Neural cell (in vitro differentiated cells): ENCODE measurements at regions not wholly inside any gene's neighbourhood (a gene's known extent, or its start where the extent isn't known, plus 50 kb on each side); places are given as distances from the start of the nearest gene placed in this dataset.

ENCODE experiments used
- H2AFZ ChIP-seq: fragments of 200-600, 300-800 bp; sonication (generic), shearing (Covaris generic); 2 replicates; pipeline ENCODE4 v1.6.0; 2014; ENCODE audit warnings: low read depth, mild to moderate bottlenecking, antibody characterized with exemption, low read length, moderate library complexity
- H3F3A ChIP-seq: fragments of 200-600 bp; shearing (Covaris generic); 2 replicates; pipeline ENCODE4 v1.6.1; 2016; ENCODE audit warnings: mild to moderate bottlenecking, moderate library complexity, mixed read lengths, antibody characterized with exemption, low read length; ENCODE audit not compliant: insufficient read depth, poor library complexity, severe bottlenecking
- H3K27ac ChIP-seq: fragments of 200-600, 300-800 bp; sonication (generic), shearing (Covaris generic); 2 replicates; pipeline ENCODE4 v1.5.1; 2014; ENCODE audit warnings: mild to moderate bottlenecking, low read length, moderate library complexity
- H3K27me3 ChIP-seq: fragments of 300-800, 200-600 bp; sonication (generic), shearing (Covaris generic); 2 replicates; pipeline ENCODE4 v1.6.0; 2014; ENCODE audit warnings: mild to moderate bottlenecking, low read depth, low read length, moderate library complexity; ENCODE audit not compliant: insufficient read depth
- H3K36me3 ChIP-seq: fragments of 300-800, 200-600 bp; sonication (generic), shearing (Covaris generic); 2 replicates; pipeline ENCODE4 v1.5.1; 2014; ENCODE audit warnings: mild to moderate bottlenecking, antibody characterized with exemption, low read length, moderate library complexity; ENCODE audit not compliant: insufficient read depth
- H3K4me2 ChIP-seq: fragments of 300-800, 200-600 bp; sonication (generic), shearing (Covaris generic); 2 replicates; pipeline ENCODE4 v1.6.0; 2014; ENCODE audit warnings: mild to moderate bottlenecking, low read length
- H3K4me3 ChIP-seq: fragments of 300-800, 200-600 bp; sonication (generic), shearing (Covaris generic); 2 replicates; pipeline ENCODE4 v1.5.1; 2014; ENCODE audit warnings: mild to moderate bottlenecking, low read length, moderate library complexity
- H3K79me2 ChIP-seq: fragments of 200-600 bp; shearing (Covaris generic); replicated peaks from 2 replicates; pipeline ENCODE4 v1.6.0; 2014; ENCODE audit warnings: mild to moderate bottlenecking, low read length, moderate library complexity; ENCODE audit not compliant: insufficient read depth
- H3K9ac ChIP-seq: fragments of 300-800, 200-600 bp; sonication (generic), shearing (Covaris generic); 2 replicates; pipeline ENCODE4 v1.6.1; 2016; ENCODE audit warnings: mild to moderate bottlenecking, low read length, mixed read lengths
- H3K9me2 ChIP-seq: fragments of 200-600 bp; shearing (Covaris generic); 2 replicates; pipeline ENCODE4 v1.6.1; 2016; ENCODE audit warnings: mild to moderate bottlenecking, low read length, mixed read lengths; ENCODE audit not compliant: insufficient read depth
- H3K9me3 ChIP-seq: fragments of 200-600, 300-800 bp; sonication (generic), shearing (Covaris generic); 2 replicates; pipeline ENCODE4 v1.6.1; 2016; ENCODE audit warnings: mild to moderate bottlenecking, mixed run types, low read length, moderate library complexity, mixed read lengths
- H4K20me1 ChIP-seq: fragments of 200-600 bp; shearing (Covaris generic); 2 replicates; pipeline ENCODE4 v1.6.1; 2016; ENCODE audit warnings: mild to moderate bottlenecking, mixed run types; ENCODE audit not compliant: insufficient read depth
- EP300 ChIP-seq: fragments of 450-650 bp; conservative IDR thresholded peaks from 2 replicates; pipeline ENCODE4 v1.6.1; 2014; ENCODE audit warnings: antibody characterized with exemption, mild to moderate bottlenecking, moderate library complexity; ENCODE audit not compliant: poor library complexity, severe bottlenecking
- EZH2 ChIP-seq: fragments of 200-600, 300-800 bp; shearing (Covaris generic), sonication (generic); IDR thresholded peaks from 2 replicates; pipeline ENCODE4 v1.6.1; 2014; ENCODE audit warnings: antibody characterized with exemption, low read length, borderline replicate concordance, mild to moderate bottlenecking; ENCODE audit not compliant: insufficient read depth, poor library complexity, severe bottlenecking
- MXI1 ChIP-seq: fragments of 450-650 bp; conservative IDR thresholded peaks from 2 replicates; pipeline ENCODE4 v1.6.1; 2014; ENCODE audit warnings: antibody characterized with exemption, mild to moderate bottlenecking; ENCODE audit not compliant: poor library complexity, severe bottlenecking
- POLR2AphosphoS5 ChIP-seq: IDR thresholded peaks from 2 replicates; pipeline ENCODE4 v1.6.1; 2012
- RAD21 ChIP-seq: fragments of 450-650 bp; conservative IDR thresholded peaks from 2 replicates; pipeline ENCODE4 v1.6.1; 2014; ENCODE audit warnings: antibody characterized with exemption, mild to moderate bottlenecking, moderate library complexity
- SMC3 ChIP-seq: fragments of 450-650 bp; conservative IDR thresholded peaks from 2 replicates; pipeline ENCODE4 v1.6.1; 2014; ENCODE audit warnings: antibody characterized with exemption, mild to moderate bottlenecking, moderate library complexity; ENCODE audit not compliant: poor library complexity
- TAF1 ChIP-seq: IDR thresholded peaks from 2 replicates; pipeline ENCODE4 v1.6.1; 2012; ENCODE audit warnings: low read depth
- TF ChIP-seq, protein P1 (sequence below): IDR thresholded peaks from 2 replicates; pipeline ENCODE4 v1.6.1; 2012; ENCODE audit warnings: borderline replicate concordance
- TF ChIP-seq, protein P2 (sequence below): fragments of 450-650 bp; IDR thresholded peaks from 2 replicates; pipeline ENCODE4 v1.5.1; 2014; ENCODE audit warnings: antibody characterized with exemption, mild to moderate bottlenecking, moderate library complexity; ENCODE audit not compliant: poor library complexity, severe bottlenecking

DNA sequence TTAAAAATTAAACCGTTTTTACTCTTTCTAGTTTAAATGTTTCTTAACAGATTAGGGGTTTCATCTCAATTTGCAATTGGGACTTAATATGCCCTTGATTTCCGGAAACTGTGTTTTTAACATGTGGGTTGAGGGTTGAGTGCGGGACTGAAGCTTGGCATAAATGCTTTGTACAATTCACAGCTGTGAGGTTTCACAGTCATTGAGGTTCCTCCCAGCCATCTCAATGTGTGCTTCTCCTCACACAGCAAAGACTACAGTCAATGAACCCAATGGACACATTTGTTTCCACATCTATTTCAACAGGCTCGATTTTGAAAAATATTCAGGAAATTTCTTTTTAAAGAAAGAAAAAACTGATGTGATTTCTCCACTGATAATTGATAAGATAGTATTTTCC is 328.6 kb downstream of the TBC1D4 start:
- H3K79me2 ChIP-seq = no peaks in the 10 kb centered on the region
- TF ChIP-seq RAD21 = no peak
- TF ChIP-seq EP300 = no peak
- TF ChIP-seq SMC3 = no peak
- no peak for TF ChIP-seq EZH2
- no peak for TF ChIP-seq TAF1
- TF ChIP-seq, protein P1, sequence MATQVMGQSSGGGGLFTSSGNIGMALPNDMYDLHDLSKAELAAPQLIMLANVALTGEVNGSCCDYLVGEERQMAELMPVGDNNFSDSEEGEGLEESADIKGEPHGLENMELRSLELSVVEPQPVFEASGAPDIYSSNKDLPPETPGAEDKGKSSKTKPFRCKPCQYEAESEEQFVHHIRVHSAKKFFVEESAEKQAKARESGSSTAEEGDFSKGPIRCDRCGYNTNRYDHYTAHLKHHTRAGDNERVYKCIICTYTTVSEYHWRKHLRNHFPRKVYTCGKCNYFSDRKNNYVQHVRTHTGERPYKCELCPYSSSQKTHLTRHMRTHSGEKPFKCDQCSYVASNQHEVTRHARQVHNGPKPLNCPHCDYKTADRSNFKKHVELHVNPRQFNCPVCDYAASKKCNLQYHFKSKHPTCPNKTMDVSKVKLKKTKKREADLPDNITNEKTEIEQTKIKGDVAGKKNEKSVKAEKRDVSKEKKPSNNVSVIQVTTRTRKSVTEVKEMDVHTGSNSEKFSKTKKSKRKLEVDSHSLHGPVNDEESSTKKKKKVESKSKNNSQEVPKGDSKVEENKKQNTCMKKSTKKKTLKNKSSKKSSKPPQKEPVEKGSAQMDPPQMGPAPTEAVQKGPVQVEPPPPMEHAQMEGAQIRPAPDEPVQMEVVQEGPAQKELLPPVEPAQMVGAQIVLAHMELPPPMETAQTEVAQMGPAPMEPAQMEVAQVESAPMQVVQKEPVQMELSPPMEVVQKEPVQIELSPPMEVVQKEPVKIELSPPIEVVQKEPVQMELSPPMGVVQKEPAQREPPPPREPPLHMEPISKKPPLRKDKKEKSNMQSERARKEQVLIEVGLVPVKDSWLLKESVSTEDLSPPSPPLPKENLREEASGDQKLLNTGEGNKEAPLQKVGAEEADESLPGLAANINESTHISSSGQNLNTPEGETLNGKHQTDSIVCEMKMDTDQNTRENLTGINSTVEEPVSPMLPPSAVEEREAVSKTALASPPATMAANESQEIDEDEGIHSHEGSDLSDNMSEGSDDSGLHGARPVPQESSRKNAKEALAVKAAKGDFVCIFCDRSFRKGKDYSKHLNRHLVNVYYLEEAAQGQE = no peak
- no peak for TF ChIP-seq POLR2AphosphoS5
- H3K4me2 ChIP-seq = no peak overlapping the region
- H3K27me3 ChIP-seq = no peaks in the 10 kb centered on the region
- H3F3A ChIP-seq = no peaks in the 10 kb centered on the region
- H4K20me1 ChIP-seq = no peaks in the 10 kb centered on the region
- no peak overlapping the region for H3K4me3 ChIP-seq
- no peaks in the 10 kb centered on the region for H3K9me2 ChIP-seq
- H3K36me3 ChIP-seq = no peaks in the 10 kb centered on the region
- H3K9me3 ChIP-seq = no peaks in the 10 kb centered on the region
- H2AFZ ChIP-seq = no peak overlapping the region
- no peak overlapping the region for H3K27ac ChIP-seq
- no peak overlapping the region for H3K9ac ChIP-seq

DNA sequence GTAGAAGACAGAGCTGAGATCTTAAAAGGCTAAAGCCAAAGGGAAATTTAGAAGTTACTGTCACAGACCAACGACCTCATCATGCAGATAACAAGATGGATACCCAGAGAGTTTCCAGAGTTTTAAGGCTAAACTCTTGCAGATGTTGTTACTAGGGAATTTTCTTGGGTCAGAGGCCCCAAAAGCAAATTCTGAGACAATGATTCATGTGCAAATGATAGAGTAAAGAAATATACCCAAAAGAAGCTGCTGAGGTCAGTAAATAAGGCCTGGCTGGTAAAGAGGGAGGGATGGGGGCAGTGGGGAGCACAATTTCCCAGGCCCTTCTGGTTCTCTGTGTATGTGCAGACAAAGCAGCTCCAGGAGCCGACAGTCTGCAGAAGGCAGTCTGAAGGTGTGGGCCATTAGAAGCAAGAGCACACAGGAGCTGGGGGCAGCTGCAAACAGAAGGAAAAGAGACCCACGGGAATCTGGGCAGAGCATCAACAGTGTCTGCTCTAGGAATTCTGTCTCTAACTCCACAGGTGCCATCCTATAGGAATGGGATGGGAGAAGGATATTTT is 330.8 kb downstream of the TBC1D4 start:
- H4K20me1 ChIP-seq = no peaks in the 10 kb centered on the region
- no peak overlapping the region for H2AFZ ChIP-seq
- TF ChIP-seq RAD21 (no peak), EP300 (no peak), MXI1 (no peak), EZH2 (no peak), POLR2AphosphoS5 (no peak), SMC3 (no peak), TAF1 (no peak)
- TF ChIP-seq, protein P2, sequence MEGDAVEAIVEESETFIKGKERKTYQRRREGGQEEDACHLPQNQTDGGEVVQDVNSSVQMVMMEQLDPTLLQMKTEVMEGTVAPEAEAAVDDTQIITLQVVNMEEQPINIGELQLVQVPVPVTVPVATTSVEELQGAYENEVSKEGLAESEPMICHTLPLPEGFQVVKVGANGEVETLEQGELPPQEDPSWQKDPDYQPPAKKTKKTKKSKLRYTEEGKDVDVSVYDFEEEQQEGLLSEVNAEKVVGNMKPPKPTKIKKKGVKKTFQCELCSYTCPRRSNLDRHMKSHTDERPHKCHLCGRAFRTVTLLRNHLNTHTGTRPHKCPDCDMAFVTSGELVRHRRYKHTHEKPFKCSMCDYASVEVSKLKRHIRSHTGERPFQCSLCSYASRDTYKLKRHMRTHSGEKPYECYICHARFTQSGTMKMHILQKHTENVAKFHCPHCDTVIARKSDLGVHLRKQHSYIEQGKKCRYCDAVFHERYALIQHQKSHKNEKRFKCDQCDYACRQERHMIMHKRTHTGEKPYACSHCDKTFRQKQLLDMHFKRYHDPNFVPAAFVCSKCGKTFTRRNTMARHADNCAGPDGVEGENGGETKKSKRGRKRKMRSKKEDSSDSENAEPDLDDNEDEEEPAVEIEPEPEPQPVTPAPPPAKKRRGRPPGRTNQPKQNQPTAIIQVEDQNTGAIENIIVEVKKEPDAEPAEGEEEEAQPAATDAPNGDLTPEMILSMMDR = no peak
- TF ChIP-seq, protein P1 = no peak
- no peak overlapping the region for H3K9ac ChIP-seq
- H3F3A ChIP-seq = no peaks in the 10 kb centered on the region
- H3K27me3 ChIP-seq = no peaks in the 10 kb centered on the region
- H3K4me3 ChIP-seq = no peak overlapping the region
- H3K4me2 ChIP-seq = no peak overlapping the region
- no peaks in the 10 kb centered on the region for H3K9me3 ChIP-seq
- H3K79me2 ChIP-seq = no peaks in the 10 kb centered on the region
- H3K27ac ChIP-seq = no peak overlapping the region
- no peaks in the 10 kb centered on the region for H3K36me3 ChIP-seq
- H3K9me2 ChIP-seq = no peaks in the 10 kb centered on the region
